ENCODE measurements at regions not wholly inside any gene's neighbourhood (a gene's known extent, or its start where the extent isn't known, plus 50 kb on each side); places are given as distances from the start of the nearest gene placed in this dataset.

DNA sequence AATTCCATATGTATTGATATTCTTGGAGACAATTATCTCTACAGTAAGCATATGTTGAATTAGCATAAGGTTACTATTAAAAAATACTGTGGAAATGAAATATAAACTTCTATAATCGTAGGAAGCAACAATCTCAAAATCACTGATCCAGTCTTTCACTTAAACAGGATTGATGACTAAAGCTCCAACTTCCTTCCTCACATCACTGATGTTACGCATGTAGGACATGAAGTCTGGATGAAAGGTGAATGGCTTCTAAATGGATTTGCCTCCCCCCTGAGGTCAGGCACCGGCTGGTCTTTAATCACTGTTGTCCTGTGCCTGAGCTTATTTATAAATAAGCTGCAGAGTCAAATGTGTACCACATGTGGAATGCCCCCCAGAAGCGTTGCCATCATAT lies 157.1 kb upstream of the NFIB start:
- TF ChIP-seq ZNF37A (tag by site-specific recombination; IDR thresholded peaks at IDR 0.05) (no peak), CTCF (tag by site-specific recombination; IDR thresholded peaks at IDR 0.05) (no peak), ZBTB1 (tag by site-specific recombination; IDR thresholded peaks at IDR 0.05) (no peak), ZNF121 (tag by site-specific recombination; IDR thresholded peaks at IDR 0.05) (no peak), ZNF530 (tag by site-specific recombination; IDR thresholded peaks at IDR 0.05; ENCODE audit: low read depth) (no peak), ZNF184 (tag by site-specific recombination; IDR thresholded peaks at IDR 0.05) (no peak), ZBTB20 (tag by site-specific recombination; IDR thresholded peaks at IDR 0.05) (no peak), ATF2 (tag by site-specific recombination; IDR thresholded peaks at IDR 0.05; ENCODE audit: low read depth) (no peak), GFI1B (tag by site-specific recombination; IDR thresholded peaks at IDR 0.05) (no peak)
